HEK293 (cell line): ENCODE measurements at regions not wholly inside any gene's neighbourhood (a gene's known extent, or its start where the extent isn't known, plus 50 kb on each side); places are given as distances from the start of the nearest gene placed in this dataset.

Experiments used
- CTCF ChIA-PET: fragments of 350-600 bp; formaldehyde crosslinking; extraction: SDS; loops from one replicate; lab custom pipeline; 2021; ENCODE audit warnings: antibody characterized with exemption; lab: Yijun Ruan, JAX
- POLR2A ChIA-PET: fragments of 300-600 bp; formaldehyde crosslinking; extraction: SDS; loops from one replicate; lab custom pipeline; 2020; ENCODE audit warnings: antibody characterized with exemption, inconsistent platforms; lab: Yijun Ruan, JAX
- H3K27ac ChIP-seq: fragments of 200-500 bp; sonication (Bioruptor generic); 2 replicates; pipeline ENCODE4 v1.5.1; 2014; ENCODE audit warnings: low read depth, low read length, control low read depth, inconsistent platforms; ENCODE audit errors: extremely low read depth
- H3K36me3 ChIP-seq, 2 experiments: fragments of 200-500 bp in 1 of 2; sonication (Bioruptor generic) in 1 of 2; 1 replicate in 1 of 2; 2 replicates in 1 of 2; pipeline ENCODE4 v1.5.1; 2014 to 2017; ENCODE audit warnings: inconsistent platforms in 2 of 2, low read length in 2 of 2; ENCODE audit not compliant: control insufficient read depth in 2 of 2, insufficient read depth in 1 of 2
- H3K4me1 ChIP-seq: fragments of 200-500 bp; sonication (Bioruptor generic); 2 replicates; pipeline ENCODE4 v1.5.1; 2014; ENCODE audit warnings: mild to moderate bottlenecking, low read length, inconsistent platforms; ENCODE audit not compliant: control insufficient read depth, insufficient read depth
- H3K4me3 ChIP-seq: 2 replicates; pipeline ENCODE4 v1.5.1; 2011; ENCODE audit warnings: low read depth, mild to moderate bottlenecking, control low read depth, low read length, moderate library complexity
- H3K9me3 ChIP-seq: fragments of 200-500 bp; sonication (Bioruptor generic); 2 replicates; pipeline ENCODE4 v1.5.1; 2014; ENCODE audit warnings: low read depth, low read length, inconsistent platforms; ENCODE audit not compliant: control insufficient read depth, insufficient read depth
- GLIS2 ChIP-seq: fragments of 450-650 bp; formaldehyde crosslinking; IDR thresholded peaks from 2 replicates; pipeline ENCODE4 v1.5.1; 2016; ENCODE audit warnings: missing biosample characterization, missing genetic modification characterization
- IKZF3 ChIP-seq: fragments of 450-650 bp; IDR thresholded peaks from 2 replicates; pipeline ENCODE4 v1.5.0; 2018; ENCODE audit warnings: missing biosample characterization, mild to moderate bottlenecking, missing genetic modification characterization, moderate library complexity
- OVOL3 ChIP-seq: fragments of 450-650 bp; formaldehyde crosslinking; IDR thresholded peaks from 2 replicates; pipeline ENCODE4 v1.5.1; 2016; ENCODE audit warnings: missing biosample characterization, missing genetic modification characterization
- ZBTB17 ChIP-seq: fragments of 450-650 bp; formaldehyde crosslinking; IDR thresholded peaks from 2 replicates; pipeline ENCODE4 v1.5.1; 2016; ENCODE audit warnings: missing biosample characterization, missing genetic modification characterization
- ZNF121 ChIP-seq: fragments of 450-650 bp; formaldehyde crosslinking; IDR thresholded peaks from 2 replicates; pipeline ENCODE4 v1.5.1; 2016; ENCODE audit warnings: missing biosample characterization, missing genetic modification characterization
- ZNF184 ChIP-seq: fragments of 450-650 bp; IDR thresholded peaks from 2 replicates; pipeline ENCODE4 v1.5.1; 2018; ENCODE audit warnings: missing biosample characterization, mild to moderate bottlenecking, missing genetic modification characterization
- ZNF248 ChIP-seq: fragments of 450-650 bp; formaldehyde crosslinking; IDR thresholded peaks from 2 replicates; pipeline ENCODE4 v1.5.1; 2017; ENCODE audit warnings: missing biosample characterization, missing genetic modification characterization
- ZNF274 ChIP-seq, 2 experiments: fragments of 200-500 bp in 1 of 2; fragments of 450-650 bp in 1 of 2; sonication (Bioruptor generic) in 1 of 2; formaldehyde crosslinking in 1 of 2; IDR thresholded peaks; 2 replicates each; pipeline versions ENCODE4 v1.5.1 to v1.6.1; 2014 to 2016; ENCODE audit warnings: borderline replicate concordance in 1 of 2, inconsistent platforms in 1 of 2, low read length in 1 of 2, missing biosample characterization in 1 of 2, missing genetic modification characterization in 1 of 2
- ZNF292 ChIP-seq: fragments of 450-650 bp; formaldehyde crosslinking; IDR thresholded peaks from 2 replicates; pipeline ENCODE4 v1.5.1; 2016; ENCODE audit warnings: low read depth, missing biosample characterization, missing genetic modification characterization, borderline replicate concordance
- ZNF37A ChIP-seq: fragments of 450-650 bp; IDR thresholded peaks from 2 replicates; pipeline ENCODE4 v1.5.1; 2018; ENCODE audit warnings: missing biosample characterization, missing genetic modification characterization
- ZNF404 ChIP-seq: fragments of 450-650 bp; formaldehyde crosslinking; IDR thresholded peaks from 2 replicates; pipeline ENCODE4 v1.5.1; 2017; ENCODE audit warnings: missing biosample characterization, missing genetic modification characterization
- ZNF473 ChIP-seq: fragments of 450-650 bp; formaldehyde crosslinking; IDR thresholded peaks from 2 replicates; pipeline ENCODE4 v1.5.1; 2017; ENCODE audit warnings: missing biosample characterization, missing genetic modification characterization
- ZNF544 ChIP-seq: fragments of 450-650 bp; formaldehyde crosslinking; IDR thresholded peaks from 2 replicates; pipeline ENCODE4 v1.5.0; 2017; ENCODE audit warnings: missing biosample characterization, missing genetic modification characterization
- ZNF555 ChIP-seq: fragments of 450-650 bp; formaldehyde crosslinking; conservative IDR thresholded peaks from 2 replicates; pipeline ENCODE4 v1.5.1; 2017; ENCODE audit warnings: missing biosample characterization, mild to moderate bottlenecking, missing genetic modification characterization, inconsistent platforms
- ZNF560 ChIP-seq: fragments of 450-650 bp; formaldehyde crosslinking; IDR thresholded peaks from 2 replicates; pipeline ENCODE4 v1.5.1; 2017; ENCODE audit warnings: missing biosample characterization, missing genetic modification characterization, borderline replicate concordance
- ZNF571 ChIP-seq: fragments of 450-650 bp; formaldehyde crosslinking; IDR thresholded peaks from 2 replicates; pipeline ENCODE4 v1.5.0; 2017; ENCODE audit warnings: missing biosample characterization, missing genetic modification characterization
- ZNF623 ChIP-seq: fragments of 450-650 bp; formaldehyde crosslinking; IDR thresholded peaks from 2 replicates; pipeline ENCODE4 v1.5.1; 2016; ENCODE audit warnings: missing biosample characterization, missing genetic modification characterization
- ZNF654 ChIP-seq: fragments of 450-650 bp; formaldehyde crosslinking; IDR thresholded peaks from 2 replicates; pipeline ENCODE4 v1.5.1; 2016; ENCODE audit warnings: low read depth, missing biosample characterization, missing genetic modification characterization
- ZNF660 ChIP-seq: fragments of 450-650 bp; IDR thresholded peaks from 2 replicates; pipeline ENCODE4 v1.5.1; 2018; ENCODE audit warnings: missing biosample characterization, mild to moderate bottlenecking, missing genetic modification characterization
- ZNF707 ChIP-seq: fragments of 450-650 bp; formaldehyde crosslinking; IDR thresholded peaks from 2 replicates; pipeline ENCODE4 v1.5.1; 2016; ENCODE audit warnings: missing biosample characterization, missing genetic modification characterization
- TF ChIP-seq, protein P1 (sequence below): fragments of 450-650 bp; formaldehyde crosslinking; IDR thresholded peaks from 2 replicates; pipeline ENCODE4 v1.5.1; 2017; ENCODE audit warnings: missing biosample characterization, missing genetic modification characterization
- TF ChIP-seq, protein P2 (sequence below): fragments of 450-650 bp; formaldehyde crosslinking; IDR thresholded peaks from 2 replicates; pipeline ENCODE4 v1.5.1; 2016; ENCODE audit warnings: missing biosample characterization, missing genetic modification characterization, low read depth

DNA sequence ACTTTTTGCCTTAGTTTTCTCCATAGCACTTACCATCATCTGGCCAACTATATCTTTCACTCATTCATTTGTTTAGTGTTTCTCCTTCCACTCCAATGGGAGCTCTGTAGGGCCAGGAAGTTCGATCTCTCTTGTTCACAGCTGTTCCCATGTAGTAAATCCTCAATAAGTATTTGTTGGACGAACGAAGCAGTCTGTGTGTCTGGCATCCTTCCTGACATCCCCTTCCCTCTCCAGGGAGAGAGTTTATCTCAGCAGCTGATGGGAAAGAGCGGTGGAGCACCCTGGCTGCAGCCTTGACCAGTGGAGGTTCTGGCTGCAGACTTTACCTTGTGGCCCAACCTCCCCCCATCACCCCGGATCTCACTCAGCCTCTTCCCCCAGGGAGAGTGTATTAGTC is 141.7 kb downstream of the CHST1 start:
- H3K9me3 ChIP-seq: no peaks in the 10 kb centered on the region
- no peak overlapping the region for H3K4me3 ChIP-seq
- no peak for TF ChIP-seq ZNF37A (tag by site-specific recombination)
- POLR2A ChIA-PET: no interaction called here
- no peaks in the 10 kb centered on the region for H3K4me1 ChIP-seq
- H3K27ac ChIP-seq: no peak overlapping the region
- CTCF ChIA-PET: interaction anchor here (0.9 kb wide), 1 partner anchor 131 kb away, joined by 4 read pairs; no protein-coding TSS in a partner anchor
- H3K36me3 ChIP-seq: no peaks in the 10 kb centered on the region

DNA sequence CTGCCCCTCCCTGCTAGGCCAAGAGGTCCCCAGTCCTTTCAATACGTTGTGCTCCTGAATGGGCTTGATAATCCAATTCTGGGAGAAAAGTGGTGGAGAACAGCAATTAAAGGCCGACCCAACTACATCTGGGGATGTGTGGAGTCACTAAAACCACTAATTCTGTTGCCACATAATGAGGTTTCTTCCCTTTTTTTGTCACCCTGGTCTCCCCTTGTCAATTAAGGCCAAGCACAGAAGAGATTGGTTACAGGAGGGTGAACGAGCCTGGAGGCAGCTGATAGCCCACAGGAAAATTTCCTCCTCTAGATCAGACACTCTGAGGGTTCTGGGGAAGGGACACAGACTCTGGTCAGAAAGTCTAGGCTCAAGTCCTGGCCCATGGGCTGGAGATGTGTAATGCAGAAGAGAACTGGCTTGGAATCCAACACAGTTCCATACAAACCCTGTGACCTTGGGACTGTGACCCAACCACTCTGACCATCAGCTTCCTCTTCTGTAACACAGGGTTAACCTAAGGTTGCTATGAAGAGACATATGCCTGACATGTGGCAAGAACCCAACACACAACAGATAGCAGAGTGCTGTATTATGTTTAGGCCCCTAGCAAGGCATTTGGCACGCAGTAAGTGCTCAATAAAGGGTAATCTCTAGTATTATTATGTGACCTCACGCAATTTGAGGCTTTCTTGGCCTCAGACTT is 146.4 kb downstream of the CHST1 start:
- no peak overlapping the region for H3K4me3 ChIP-seq
- TF ChIP-seq ZNF555 (no peak), ZNF654 (tag by site-specific recombination) (no peak), ZNF544 (tag by site-specific recombination) (no peak), OVOL3 (tag by site-specific recombination) (no peak), IKZF3 (tag by site-specific recombination) (no peak), ZBTB17 (tag by site-specific recombination) (no peak), ZNF404 (tag by site-specific recombination) (no peak)
- TF ChIP-seq, protein P1, sequence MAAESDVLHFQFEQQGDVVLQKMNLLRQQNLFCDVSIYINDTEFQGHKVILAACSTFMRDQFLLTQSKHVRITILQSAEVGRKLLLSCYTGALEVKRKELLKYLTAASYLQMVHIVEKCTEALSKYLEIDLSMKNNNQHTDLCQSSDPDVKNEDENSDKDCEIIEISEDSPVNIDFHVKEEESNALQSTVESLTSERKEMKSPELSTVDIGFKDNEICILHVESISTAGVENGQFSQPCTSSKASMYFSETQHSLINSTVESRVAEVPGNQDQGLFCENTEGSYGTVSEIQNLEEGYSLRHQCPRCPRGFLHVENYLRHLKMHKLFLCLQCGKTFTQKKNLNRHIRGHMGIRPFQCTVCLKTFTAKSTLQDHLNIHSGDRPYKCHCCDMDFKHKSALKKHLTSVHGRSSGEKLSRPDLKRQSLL: no peak
- no peaks in the 10 kb centered on the region for H3K9me3 ChIP-seq
- ChIA-PET POLR2A (no interaction called here), CTCF (interaction anchor here (0.6 kb wide), 1 partner anchor 120 kb away, joined by 3 read pairs; no protein-coding TSS in a partner anchor)
- no peaks in the 10 kb centered on the region for H3K36me3 ChIP-seq
- H3K27ac ChIP-seq: no peak overlapping the region
- no peaks in the 10 kb centered on the region for H3K4me1 ChIP-seq

DNA sequence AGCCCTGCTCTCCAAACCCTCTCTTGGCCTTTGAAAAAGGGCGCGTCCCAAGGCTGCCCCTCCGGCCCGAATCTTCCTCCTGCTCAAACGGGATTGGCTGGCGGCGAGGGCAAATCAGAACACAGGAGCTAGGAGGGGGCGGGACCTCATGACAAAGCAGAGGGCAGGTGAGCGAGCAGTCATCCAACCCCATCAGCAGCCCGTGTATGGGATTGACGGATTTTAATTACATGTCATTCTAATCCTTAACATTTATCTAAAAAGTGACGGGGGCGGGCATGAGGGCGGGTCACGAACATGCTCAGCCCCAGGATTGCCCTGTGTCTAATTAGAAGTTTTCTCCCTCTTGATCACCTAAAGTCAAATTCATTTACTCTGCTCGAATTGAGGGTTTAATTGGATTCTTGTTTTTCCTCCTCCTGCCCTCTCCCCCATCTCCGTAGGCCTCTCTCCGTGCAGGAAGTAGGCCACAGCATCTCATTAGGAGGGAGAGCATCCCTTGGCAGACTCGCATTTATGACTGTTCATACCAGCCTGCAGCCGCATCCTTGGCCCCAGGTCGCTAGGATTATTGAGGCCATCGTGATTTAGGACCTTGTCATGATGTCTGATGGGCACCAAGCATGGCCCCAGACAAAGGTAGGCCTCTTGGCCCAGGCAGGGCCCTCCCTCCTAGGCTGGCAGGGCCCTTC is 147.1 kb downstream of the CHST1 start:
- Histone ChIP-seq H3K4me3 (no peak overlapping the region), H3K9me3 (no peaks in the 10 kb centered on the region), H3K27ac (no peak overlapping the region), H3K36me3 (no peaks in the 10 kb centered on the region), H3K4me1 (no peaks in the 10 kb centered on the region)
- ChIA-PET POLR2A (no interaction called here), CTCF (no interaction called here)
- no peak for TF ChIP-seq ZNF473 (tag by site-specific recombination)
- no peak for TF ChIP-seq ZNF121 (tag by site-specific recombination)
- no peak for TF ChIP-seq ZNF707 (tag by site-specific recombination)
- TF ChIP-seq ZNF292: no peak
- no peak for TF ChIP-seq ZNF623
- no peak for TF ChIP-seq ZNF184 (tag by site-specific recombination)
- TF ChIP-seq ZNF560 (tag by site-specific recombination): no peak
- no peak for TF ChIP-seq ZNF274 (IDR thresholded peaks at IDR 0.05; ENCODE audit: low read length)
- no peak for TF ChIP-seq ZNF274 (tag by site-specific recombination; IDR thresholded peaks at IDR 0.05; ENCODE audit: borderline replicate concordance)
- no peak for TF ChIP-seq GLIS2
- TF ChIP-seq ZNF571: no peak
- TF ChIP-seq, protein P2, sequence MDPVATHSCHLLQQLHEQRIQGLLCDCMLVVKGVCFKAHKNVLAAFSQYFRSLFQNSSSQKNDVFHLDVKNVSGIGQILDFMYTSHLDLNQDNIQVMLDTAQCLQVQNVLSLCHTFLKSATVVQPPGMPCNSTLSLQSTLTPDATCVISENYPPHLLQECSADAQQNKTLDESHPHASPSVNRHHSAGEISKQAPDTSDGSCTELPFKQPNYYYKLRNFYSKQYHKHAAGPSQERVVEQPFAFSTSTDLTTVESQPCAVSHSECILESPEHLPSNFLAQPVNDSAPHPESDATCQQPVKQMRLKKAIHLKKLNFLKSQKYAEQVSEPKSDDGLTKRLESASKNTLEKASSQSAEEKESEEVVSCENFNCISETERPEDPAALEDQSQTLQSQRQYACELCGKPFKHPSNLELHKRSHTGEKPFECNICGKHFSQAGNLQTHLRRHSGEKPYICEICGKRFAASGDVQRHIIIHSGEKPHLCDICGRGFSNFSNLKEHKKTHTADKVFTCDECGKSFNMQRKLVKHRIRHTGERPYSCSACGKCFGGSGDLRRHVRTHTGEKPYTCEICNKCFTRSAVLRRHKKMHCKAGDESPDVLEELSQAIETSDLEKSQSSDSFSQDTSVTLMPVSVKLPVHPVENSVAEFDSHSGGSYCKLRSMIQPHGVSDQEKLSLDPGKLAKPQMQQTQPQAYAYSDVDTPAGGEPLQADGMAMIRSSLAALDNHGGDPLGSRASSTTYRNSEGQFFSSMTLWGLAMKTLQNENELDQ (tag by site-specific recombination): no peak
- no peak for TF ChIP-seq ZNF660 (tag by site-specific recombination)
- TF ChIP-seq ZNF248: no peak
